Adrenal gland (tissue), 5 donors: ENCODE measurements at regions not wholly inside any gene's neighbourhood (a gene's known extent, or its start where the extent isn't known, plus 50 kb on each side); places are given as distances from the start of the nearest gene placed in this dataset.

Experiments
- CTCF ChIP-seq, 6 experiments: fragments of 450-650 bp in 4 of 6; fragments of 200-600 bp in 2 of 6; sonication (generic) in 1 of 6; IDR thresholded peaks; 1 replicate in 5 of 6; 2 replicates in 1 of 6; pipeline versions ENCODE4 v1.5.1 to v1.8.0; 2016 to 2021; ENCODE audit warnings: antibody characterized with exemption in 6 of 6, mild to moderate bottlenecking in 2 of 6, moderate library complexity in 1 of 6
- POLR2A ChIP-seq, 2 donors: fragments of 450-650 bp; IDR thresholded peaks; one replicate each; pipeline ENCODE4 v1.6.1; 2017; ENCODE audit warnings: antibody characterized with exemption in 2 of 2, mild to moderate bottlenecking in 2 of 2, moderate library complexity in 1 of 2
- donor health status: DM: no; HTN: no; CAD: no.

- no peak for TF ChIP-seq POLR2A (IDR thresholded peaks at IDR 0.05)
- TF ChIP-seq CTCF (IDR thresholded peaks at IDR 0.05), result no peak
These were observed 291.1 kb upstream of the PRDM9 start for GRCh38 chr5:23216345-23216744.
